ENCODE measurements at regions not wholly inside any gene's neighbourhood (a gene's known extent, or its start where the extent isn't known, plus 50 kb on each side); places are given as distances from the start of the nearest gene placed in this dataset.
A peak's percentile ranks its signal among the peaks of the same experiment; 100 is the strongest.
"Not testable (repeated sequence)": the region's sequence is repeated elsewhere in the genome, so short reads cannot be mapped to it uniquely, and the experiment has no call there.

GRCh38 chr15:70525551-70525950 lies 237.8 kb downstream of the UACA start:
- no peak for DNase-seq (ENCODE audit: low spot score)

GRCh38 chr15:70524470-70524869 lies 238.9 kb downstream of the UACA start:
- no peak for DNase-seq (ENCODE audit: low spot score)

GRCh38 chr15:70523616-70524015 lies 239.7 kb downstream of the UACA start:
- no peak for DNase-seq (ENCODE audit: low spot score)

- DNase-seq (ENCODE audit: low spot score), result no peak
Measured at GRCh38 chr15:70523192-70523591, 240.2 kb downstream of the UACA start.

GRCh38 chr15:70522323-70522966 lies 240.9 kb downstream of the UACA start:
- no peak for DNase-seq (ENCODE audit: low spot score)

- DNase-seq (ENCODE audit: low spot score), result no peak
Measured at GRCh38 chr15:70521576-70522322, 241.6 kb downstream of the UACA start.

GRCh38 chr15:70519616-70520015 lies 243.7 kb downstream of the UACA start:
- no peak for DNase-seq (ENCODE audit: low spot score)

- DNase-seq (ENCODE audit: low spot score), result no peak
Measured at GRCh38 chr15:70519004-70519365, 244.4 kb downstream of the UACA start.

GRCh38 chr15:70518201-70519003 lies 245.0 kb downstream of the UACA start:
- DNase-seq (ENCODE audit: low spot score), result no peak

- DNase-seq (ENCODE audit: low spot score), result no peak
Measured at GRCh38 chr15:70517194-70517590, 246.2 kb downstream of the UACA start.

GRCh38 chr15:70516408-70517193 lies 246.8 kb downstream of the UACA start:
- no peak for DNase-seq (ENCODE audit: low spot score)

GRCh38 chr15:70514251-70514650 lies 249.1 kb downstream of the UACA start:
- no peak for DNase-seq (ENCODE audit: low spot score)

GRCh38 chr15:70513819-70514218 lies 249.5 kb downstream of the UACA start:
- no peak for DNase-seq (ENCODE audit: low spot score)

GRCh38 chr15:70512772-70513362 lies 250.5 kb downstream of the UACA start:
- peak; percentile 60 for DNase-seq (ENCODE audit: low spot score)

GRCh38 chr15:70511972-70512587 lies 251.3 kb downstream of the UACA start:
- not testable (repeated sequence) for DNase-seq (ENCODE audit: low spot score)

GRCh38 chr15:70510433-70510832 lies 252.9 kb downstream of the UACA start:
- DNase-seq (ENCODE audit: low spot score), result no peak

- DNase-seq (ENCODE audit: low spot score), result no peak
Measured at GRCh38 chr15:70509731-70510143, 253.6 kb downstream of the UACA start.

GRCh38 chr15:70509282-70509662 lies 254.1 kb downstream of the UACA start:
- DNase-seq (ENCODE audit: low spot score), result no peak

- DNase-seq (ENCODE audit: low spot score), result no peak
Measured at GRCh38 chr15:70508561-70509281, 254.6 kb downstream of the UACA start.

GRCh38 chr15:70507772-70508371 lies 255.5 kb downstream of the UACA start:
- DNase-seq (ENCODE audit: low spot score), result no peak

All from CD4-positive, alpha-beta T cell treated with Interleukin-15 for 4 hours (primary cell).